HG03095 (cell line): ENCODE measurements at regions not wholly inside any gene's neighbourhood (a gene's known extent, or its start where the extent isn't known, plus 50 kb on each side); places are given as distances from the start of the nearest gene placed in this dataset.
"Not testable (repeated sequence)": the region's sequence is repeated elsewhere in the genome, so short reads cannot be mapped to it uniquely, and the experiment has no call there.

ENCODE experiments used
- ATAC-seq: cut with Tn5 transposase; IDR thresholded peaks from one replicate; pipeline ENCODE4 v1.9.1; 2021; ENCODE audit warnings: moderate library complexity; ENCODE audit not compliant: unreplicated experiment

GRCh38 chr5:30505014-30505886 is 688.2 kb upstream of the CDH6 start:
- no peak for ATAC-seq

- ATAC-seq = no peak
These were observed 691.2 kb upstream of the CDH6 start for GRCh38 chr5:30502277-30502676.

- no peak for ATAC-seq
These were observed 692.4 kb upstream of the CDH6 start for GRCh38 chr5:30501065-30501464.

- no peak for ATAC-seq
These were observed 693.0 kb upstream of the CDH6 start for GRCh38 chr5:30500513-30500912.

GRCh38 chr5:30499402-30499801 is 694.1 kb upstream of the CDH6 start:
- ATAC-seq = no peak

GRCh38 chr5:30498972-30499371 is 694.5 kb upstream of the CDH6 start:
- no peak for ATAC-seq

GRCh38 chr5:30498509-30498908 is 695.0 kb upstream of the CDH6 start:
- ATAC-seq = not testable (repeated sequence)

- not testable (repeated sequence) for ATAC-seq
These were observed 699.4 kb upstream of the CDH6 start for GRCh38 chr5:30494113-30494512.

GRCh38 chr5:30479104-30479503 is 714.4 kb upstream of the CDH6 start:
- ATAC-seq = no peak

GRCh38 chr5:30475429-30475828 is 718.1 kb upstream of the CDH6 start:
- ATAC-seq = no peak

GRCh38 chr5:30469691-30470090 is 723.8 kb upstream of the CDH6 start:
- no peak for ATAC-seq

GRCh38 chr5:30458681-30459080 is 734.8 kb upstream of the CDH6 start:
- ATAC-seq = no peak

GRCh38 chr5:30455484-30455883 is 738.0 kb upstream of the CDH6 start:
- not testable (repeated sequence) for ATAC-seq

- ATAC-seq = no peak
These were observed 740.3 kb upstream of the CDH6 start for GRCh38 chr5:30453168-30453567.

GRCh38 chr5:30450153-30450552 is 743.3 kb upstream of the CDH6 start:
- no peak for ATAC-seq

GRCh38 chr5:30447431-30447830 is 746.1 kb upstream of the CDH6 start:
- ATAC-seq = no peak

- ATAC-seq = no peak
These were observed 747.0 kb upstream of the CDH6 start for GRCh38 chr5:30446456-30446855.

GRCh38 chr5:30438785-30439184 is 754.7 kb upstream of the CDH6 start:
- no peak for ATAC-seq

GRCh38 chr5:30436691-30437090 is 756.8 kb upstream of the CDH6 start:
- no peak for ATAC-seq

- not testable (repeated sequence) for ATAC-seq
These were observed 764.5 kb upstream of the CDH6 start for GRCh38 chr5:30428866-30429407.

GRCh38 chr5:30414078-30414477 is 779.4 kb upstream of the CDH6 start:
- no peak for ATAC-seq

GRCh38 chr5:30413540-30413939 is 779.9 kb upstream of the CDH6 start:
- no peak for ATAC-seq

GRCh38 chr5:30405821-30406220 is 787.7 kb upstream of the CDH6 start:
- no peak for ATAC-seq
